PC-3 (cell line): ENCODE measurements at regions not wholly inside any gene's neighbourhood (a gene's known extent, or its start where the extent isn't known, plus 50 kb on each side); places are given as distances from the start of the nearest gene placed in this dataset.

ENCODE experiments used
- ATAC-seq: fragments of 200-7000 bp; cut with Tn5 transposase; 2 replicates; pipeline ENCODE4 v1.9.1; 2020; ENCODE audit warnings: mild to moderate bottlenecking, moderate library complexity
- BruUV-seq: library from RNA; stranded (reverse); fragments of 400-500 nt; replicated peaks from 2 replicates; lab custom pipeline; 2021; lab: Mats Ljungman, UMichigan
- CTCF ChIA-PET: fragments of 300-600 bp; sonication (Branson Sonifier 250); formaldehyde crosslinking; loops from one replicate; lab custom pipeline; 2022; ENCODE audit warnings: antibody characterized with exemption; lab: Charles Lee
- POLR2A ChIA-PET: fragments of 300-600 bp; sonication (Branson Sonifier 250); formaldehyde crosslinking; loops from one replicate; lab custom pipeline; 2022; ENCODE audit warnings: antibody characterized with exemption; ENCODE audit not compliant: unreplicated experiment; lab: Charles Lee
- DNase-seq: peaks from one replicate; pipeline ENCODE4 v3.0.0-alpha.2; 2015
- H2AFZ ChIP-seq: fragments of 300-600 bp; sonication (generic); 2 replicates; pipeline ENCODE4 v1.6.0; 2016; ENCODE audit warnings: antibody characterized with exemption, low read length
- H3F3A ChIP-seq: fragments of 300-600 bp; sonication (generic); one replicate; pipeline ENCODE4 v1.6.0; 2017; ENCODE audit warnings: antibody characterized with exemption, low read length, control low read depth, mild to moderate bottlenecking; ENCODE audit not compliant: unreplicated experiment
- H3K27ac ChIP-seq: fragments of 300-600 bp; sonication (generic); 2 replicates; pipeline ENCODE4 v1.5.1; 2016; ENCODE audit warnings: mild to moderate bottlenecking, low read length
- H3K27me3 ChIP-seq: fragments of 300-600 bp; sonication (generic); 2 replicates; pipeline ENCODE4 v1.6.1; 2016; ENCODE audit warnings: low read length, mixed read lengths
- H3K36me3 ChIP-seq: fragments of 300-600 bp; sonication (generic); 2 replicates; pipeline ENCODE4 v1.6.1; 2016; ENCODE audit warnings: low read depth, mixed run types, low read length, mixed read lengths
- H3K4me1 ChIP-seq: fragments of 300-600 bp; sonication (generic); 2 replicates; pipeline ENCODE4 v1.5.1; 2016; ENCODE audit warnings: low read length; ENCODE audit not compliant: insufficient read depth
- H3K4me2 ChIP-seq: fragments of 300-600 bp; sonication (generic); 2 replicates; pipeline ENCODE4 v1.6.0; 2016; ENCODE audit warnings: low read length
- H3K4me3 ChIP-seq: fragments of 300-600 bp; sonication (generic); 2 replicates; pipeline ENCODE4 v1.5.1; 2016; ENCODE audit warnings: mild to moderate bottlenecking, low read length, mixed read lengths
- H3K79me2 ChIP-seq: fragments of 300-600 bp; sonication (generic); 2 replicates; pipeline ENCODE4 v1.6.1; 2017; ENCODE audit warnings: low read length, mixed read lengths
- H3K9ac ChIP-seq: fragments of 300-600 bp; sonication (generic); 2 replicates; pipeline ENCODE4 v1.6.0; 2016; ENCODE audit warnings: mild to moderate bottlenecking, low read length
- H3K9me2 ChIP-seq: fragments of 300-600 bp; sonication (generic); replicated peaks from 2 replicates; pipeline ENCODE4 v1.6.1; 2016; ENCODE audit warnings: mixed run types, low read length, mixed read lengths
- H3K9me3 ChIP-seq: fragments of 300-600 bp; sonication (generic); 2 replicates; pipeline ENCODE4 v1.6.1; 2016; ENCODE audit warnings: low read length, mixed read lengths
- H4K20me1 ChIP-seq: fragments of 300-600 bp; sonication (generic); 2 replicates; pipeline ENCODE4 v1.6.1; 2016; ENCODE audit warnings: low read length, mixed read lengths
- CTCF ChIP-seq: fragments of 300-600 bp; sonication (generic); conservative IDR thresholded peaks from 2 replicates; pipeline ENCODE4 v1.5.1; 2017; ENCODE audit warnings: antibody characterized with exemption, low read depth, mild to moderate bottlenecking, low read length
- EZH2 ChIP-seq: fragments of 300-600 bp; sonication (generic); IDR thresholded peaks from one replicate; pipeline ENCODE4 v1.6.1; 2017; ENCODE audit warnings: antibody characterized with exemption, mild to moderate bottlenecking, low read length; ENCODE audit not compliant: unreplicated experiment
- EZH2phosphoT487 ChIP-seq: fragments of 300-600 bp; sonication (generic); IDR thresholded peaks from 2 replicates; pipeline ENCODE4 v1.6.1; 2018; ENCODE audit warnings: mild to moderate bottlenecking, antibody characterized with exemption, low read length, borderline replicate concordance
- intact Hi-C: fragments of 100-400 bp; cut with micrococcal nuclease; formaldehyde crosslinking; loops from 2 replicates; pipeline ENCODE4 v1.9.0; 2023

- H3K4me1 ChIP-seq: peaks cover 34% of the 10 kb centered on the region
- H4K20me1 ChIP-seq: no peaks in the 10 kb centered on the region
- POLR2A ChIA-PET: interaction anchor here (0.6 to 1.0 kb wide), 2 partner anchors 313 to 974 kb away, joined by 3 read pairs; partner anchors contain the start of gene ID2
- peak overlapping the region; percentile 56 for H3K4me2 ChIP-seq
- CTCF ChIA-PET: no interaction called here
- peak; percentile 88 for ATAC-seq
- H3K9ac ChIP-seq: peak overlapping the region; percentile 63; the same call in 1 of the 2 replicates
- H2AFZ ChIP-seq: peak overlapping the region; percentile 9; the same call in 1 of the 2 replicates
- DNase-seq: peak; percentile 94
- no TSS peak for BruUV-seq
- H3K27me3 ChIP-seq: no peaks in the 10 kb centered on the region
- TF ChIP-seq EZH2 (no peak), EZH2phosphoT487 (no peak), CTCF (no peak)
- H3K4me3 ChIP-seq: no peak overlapping the region
- H3K9me2 ChIP-seq: no peaks in the 10 kb centered on the region; the same call in 1 of the 2 replicates
- H3K9me3 ChIP-seq: no peaks in the 10 kb centered on the region
- H3F3A ChIP-seq: peaks cover 10% of the 10 kb centered on the region
- intact Hi-C loops: no loop called here
- H3K79me2 ChIP-seq: no peaks in the 10 kb centered on the region
- H3K36me3 ChIP-seq: no peaks in the 10 kb centered on the region
- peak overlapping the region; percentile 94 for H3K27ac ChIP-seq
Measured at GRCh38 chr2:7707723-7708122, 790.5 kb downstream of the RNF144A start.

GRCh38 chr2:7709907-7710306 is 792.7 kb downstream of the RNF144A start:
- H3K27ac ChIP-seq: no peak overlapping the region
- POLR2A ChIA-PET: interaction anchor here (0.5 to 0.6 kb wide), 2 partner anchors 46 to 643 kb away, joined by 3 read pairs; no protein-coding TSS in a partner anchor

More at GRCh38 chr2:7709907-7710306, 792.7 kb downstream of the RNF144A start:
- H3K27me3 ChIP-seq: no peaks in the 10 kb centered on the region
- DNase-seq (peak; percentile 37), ATAC-seq (no peak)
- no peaks in the 10 kb centered on the region for H3K36me3 ChIP-seq
- peaks cover 10% of the 10 kb centered on the region for H3F3A ChIP-seq
- no TSS peak for BruUV-seq
- H3K4me2 ChIP-seq: no peak overlapping the region
- no peaks in the 10 kb centered on the region; the same call in 1 of the 2 replicates for H3K9me2 ChIP-seq
- CTCF ChIA-PET: no interaction called here
- H3K9me3 ChIP-seq: no peaks in the 10 kb centered on the region
- no peak overlapping the region for H3K4me3 ChIP-seq
- no peak overlapping the region for H3K9ac ChIP-seq
- intact Hi-C loops: no loop called here
- H3K79me2 ChIP-seq: no peaks in the 10 kb centered on the region
- peaks cover 34% of the 10 kb centered on the region for H3K4me1 ChIP-seq
- no peak for TF ChIP-seq EZH2
- no peak for TF ChIP-seq CTCF
- no peak for TF ChIP-seq EZH2phosphoT487
- no peaks in the 10 kb centered on the region for H4K20me1 ChIP-seq
- H2AFZ ChIP-seq: peak overlapping the region; percentile 22; the same call in 1 of the 2 replicates
